Adrenal gland (tissue), 5 donors: ENCODE measurements at regions not wholly inside any gene's neighbourhood (a gene's known extent, or its start where the extent isn't known, plus 50 kb on each side); places are given as distances from the start of the nearest gene placed in this dataset.

Source experiments
- POLR2A ChIP-seq, 2 donors: fragments of 450-650 bp; IDR thresholded peaks; one replicate each; pipeline ENCODE4 v1.6.1; 2017; ENCODE audit warnings: antibody characterized with exemption in 2 of 2, mild to moderate bottlenecking in 2 of 2, moderate library complexity in 1 of 2
- TF ChIP-seq, protein P1 (sequence below), 6 experiments: fragments of 450-650 bp in 4 of 6; fragments of 200-600 bp in 2 of 6; sonication (generic) in 1 of 6; IDR thresholded peaks; 1 replicate in 5 of 6; 2 replicates in 1 of 6; pipeline versions ENCODE4 v1.5.1 to v1.8.0; 2016 to 2021; ENCODE audit warnings: antibody characterized with exemption in 6 of 6, mild to moderate bottlenecking in 2 of 6, moderate library complexity in 1 of 6
- donor health status: DM: no; HTN: no; CAD: no.

DNA sequence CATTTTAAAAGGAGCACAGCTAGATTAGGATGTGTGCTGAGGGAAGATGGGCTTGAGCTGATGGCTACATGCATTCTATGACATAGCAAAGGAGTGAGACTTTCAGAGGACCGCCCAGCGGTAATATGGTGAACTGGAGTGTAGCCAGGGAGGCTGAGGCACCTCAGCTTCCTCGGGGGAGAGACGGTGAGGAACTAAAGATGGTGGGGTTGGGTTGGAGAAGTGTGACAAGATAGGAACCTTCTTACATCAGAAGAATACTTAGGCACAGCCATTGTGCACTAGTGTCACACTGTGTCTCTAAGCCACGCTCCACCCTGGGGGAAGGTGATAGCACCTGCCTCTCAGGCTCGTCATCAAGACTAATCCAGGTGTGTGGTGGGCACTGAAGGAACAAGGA, 118.0 kb upstream of the IRX2 start:
- TF ChIP-seq, protein P1, sequence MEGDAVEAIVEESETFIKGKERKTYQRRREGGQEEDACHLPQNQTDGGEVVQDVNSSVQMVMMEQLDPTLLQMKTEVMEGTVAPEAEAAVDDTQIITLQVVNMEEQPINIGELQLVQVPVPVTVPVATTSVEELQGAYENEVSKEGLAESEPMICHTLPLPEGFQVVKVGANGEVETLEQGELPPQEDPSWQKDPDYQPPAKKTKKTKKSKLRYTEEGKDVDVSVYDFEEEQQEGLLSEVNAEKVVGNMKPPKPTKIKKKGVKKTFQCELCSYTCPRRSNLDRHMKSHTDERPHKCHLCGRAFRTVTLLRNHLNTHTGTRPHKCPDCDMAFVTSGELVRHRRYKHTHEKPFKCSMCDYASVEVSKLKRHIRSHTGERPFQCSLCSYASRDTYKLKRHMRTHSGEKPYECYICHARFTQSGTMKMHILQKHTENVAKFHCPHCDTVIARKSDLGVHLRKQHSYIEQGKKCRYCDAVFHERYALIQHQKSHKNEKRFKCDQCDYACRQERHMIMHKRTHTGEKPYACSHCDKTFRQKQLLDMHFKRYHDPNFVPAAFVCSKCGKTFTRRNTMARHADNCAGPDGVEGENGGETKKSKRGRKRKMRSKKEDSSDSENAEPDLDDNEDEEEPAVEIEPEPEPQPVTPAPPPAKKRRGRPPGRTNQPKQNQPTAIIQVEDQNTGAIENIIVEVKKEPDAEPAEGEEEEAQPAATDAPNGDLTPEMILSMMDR (IDR thresholded peaks at IDR 0.05): no peak
- no peak for TF ChIP-seq POLR2A (IDR thresholded peaks at IDR 0.05)
